ENCODE measurements at regions not wholly inside any gene's neighbourhood (a gene's known extent, or its start where the extent isn't known, plus 50 kb on each side); places are given as distances from the start of the nearest gene placed in this dataset.
"Not testable (repeated sequence)": the region's sequence is repeated elsewhere in the genome, so short reads cannot be mapped to it uniquely, and the experiment has no call there.

- no peak for DNase-seq (ENCODE audit: low read depth)
Measured at GRCh38 chr14:55767286-55767685, 187.3 kb downstream of the KTN1 start.

GRCh38 chr14:55769877-55770276 lies 189.9 kb downstream of the KTN1 start:
- DNase-seq (ENCODE audit: low read depth), result no peak

GRCh38 chr14:55771242-55771981 lies 191.4 kb downstream of the KTN1 start:
- no peak for DNase-seq (ENCODE audit: low read depth)

GRCh38 chr14:55772486-55772885 lies 192.5 kb downstream of the KTN1 start:
- no peak for DNase-seq (ENCODE audit: low read depth)

GRCh38 chr14:55773312-55773711 lies 193.3 kb downstream of the KTN1 start:
- DNase-seq (ENCODE audit: low read depth), result no peak

GRCh38 chr14:55773984-55774545 lies 194.1 kb downstream of the KTN1 start:
- DNase-seq (ENCODE audit: low read depth), result no peak

GRCh38 chr14:55777877-55778276 lies 197.9 kb downstream of the KTN1 start:
- no peak for DNase-seq (ENCODE audit: low read depth)

GRCh38 chr14:55780156-55780946 lies 200.3 kb downstream of the KTN1 start:
- DNase-seq (ENCODE audit: low read depth), result peak; percentile 19

- DNase-seq (ENCODE audit: low read depth), result no peak
Measured at GRCh38 chr14:55781046-55781445, 201.0 kb downstream of the KTN1 start.

- no peak for DNase-seq (ENCODE audit: low read depth)
Measured at GRCh38 chr14:55782166-55782565, 202.2 kb downstream of the KTN1 start.

GRCh38 chr14:55789406-55789805 lies 209.4 kb downstream of the KTN1 start:
- no peak for DNase-seq (ENCODE audit: low read depth)

GRCh38 chr14:55794655-55795595 lies 214.9 kb downstream of the KTN1 start:
- DNase-seq (ENCODE audit: low read depth), result no peak

GRCh38 chr14:55796513-55796912 lies 216.5 kb downstream of the KTN1 start:
- not testable (repeated sequence) for DNase-seq (ENCODE audit: low read depth)

- no peak for DNase-seq (ENCODE audit: low read depth)
Measured at GRCh38 chr14:55798406-55798805, 218.4 kb downstream of the KTN1 start.

GRCh38 chr14:55799508-55800095 lies 219.6 kb downstream of the KTN1 start:
- DNase-seq (ENCODE audit: low read depth), result no peak

GRCh38 chr14:55800156-55800785 lies 220.3 kb downstream of the KTN1 start:
- no peak for DNase-seq (ENCODE audit: low read depth)

GRCh38 chr14:55801121-55801520 lies 221.1 kb downstream of the KTN1 start:
- no peak for DNase-seq (ENCODE audit: low read depth)

GRCh38 chr14:55802986-55803872 lies 223.2 kb downstream of the KTN1 start:
- no peak for DNase-seq (ENCODE audit: low read depth)

GRCh38 chr14:55803873-55804553 lies 224.0 kb downstream of the KTN1 start:
- DNase-seq (ENCODE audit: low read depth), result no peak

Data from GM04503 (cell line).